PC-3 (cell line): ENCODE measurements at regions not wholly inside any gene's neighbourhood (a gene's known extent, or its start where the extent isn't known, plus 50 kb on each side); places are given as distances from the start of the nearest gene placed in this dataset.

Source experiments
- ATAC-seq: fragments of 200-7000 bp; cut with Tn5 transposase; 2 replicates; pipeline ENCODE4 v1.9.1; 2020; ENCODE audit warnings: mild to moderate bottlenecking, moderate library complexity
- BruUV-seq: library from RNA; stranded (reverse); fragments of 400-500 nt; replicated peaks from 2 replicates; lab custom pipeline; 2021; lab: Mats Ljungman, UMichigan
- CTCF ChIA-PET: fragments of 300-600 bp; sonication (Branson Sonifier 250); formaldehyde crosslinking; loops from one replicate; lab custom pipeline; 2022; ENCODE audit warnings: antibody characterized with exemption; lab: Charles Lee
- POLR2A ChIA-PET: fragments of 300-600 bp; sonication (Branson Sonifier 250); formaldehyde crosslinking; loops from one replicate; lab custom pipeline; 2022; ENCODE audit warnings: antibody characterized with exemption; ENCODE audit not compliant: unreplicated experiment; lab: Charles Lee
- DNase-seq: peaks from one replicate; pipeline ENCODE4 v3.0.0-alpha.2; 2015
- H2AFZ ChIP-seq: fragments of 300-600 bp; sonication (generic); 2 replicates; pipeline ENCODE4 v1.6.0; 2016; ENCODE audit warnings: antibody characterized with exemption, low read length
- H3F3A ChIP-seq: fragments of 300-600 bp; sonication (generic); one replicate; pipeline ENCODE4 v1.6.0; 2017; ENCODE audit warnings: antibody characterized with exemption, low read length, control low read depth, mild to moderate bottlenecking; ENCODE audit not compliant: unreplicated experiment
- H3K27ac ChIP-seq: fragments of 300-600 bp; sonication (generic); 2 replicates; pipeline ENCODE4 v1.5.1; 2016; ENCODE audit warnings: mild to moderate bottlenecking, low read length
- H3K27me3 ChIP-seq: fragments of 300-600 bp; sonication (generic); 2 replicates; pipeline ENCODE4 v1.6.1; 2016; ENCODE audit warnings: low read length, mixed read lengths
- H3K36me3 ChIP-seq: fragments of 300-600 bp; sonication (generic); 2 replicates; pipeline ENCODE4 v1.6.1; 2016; ENCODE audit warnings: low read depth, mixed run types, low read length, mixed read lengths
- H3K4me1 ChIP-seq: fragments of 300-600 bp; sonication (generic); 2 replicates; pipeline ENCODE4 v1.5.1; 2016; ENCODE audit warnings: low read length; ENCODE audit not compliant: insufficient read depth
- H3K4me2 ChIP-seq: fragments of 300-600 bp; sonication (generic); 2 replicates; pipeline ENCODE4 v1.6.0; 2016; ENCODE audit warnings: low read length
- H3K4me3 ChIP-seq: fragments of 300-600 bp; sonication (generic); 2 replicates; pipeline ENCODE4 v1.5.1; 2016; ENCODE audit warnings: mild to moderate bottlenecking, low read length, mixed read lengths
- H3K79me2 ChIP-seq: fragments of 300-600 bp; sonication (generic); 2 replicates; pipeline ENCODE4 v1.6.1; 2017; ENCODE audit warnings: low read length, mixed read lengths
- H3K9ac ChIP-seq: fragments of 300-600 bp; sonication (generic); 2 replicates; pipeline ENCODE4 v1.6.0; 2016; ENCODE audit warnings: mild to moderate bottlenecking, low read length
- H3K9me2 ChIP-seq: fragments of 300-600 bp; sonication (generic); replicated peaks from 2 replicates; pipeline ENCODE4 v1.6.1; 2016; ENCODE audit warnings: mixed run types, low read length, mixed read lengths
- H3K9me3 ChIP-seq: fragments of 300-600 bp; sonication (generic); 2 replicates; pipeline ENCODE4 v1.6.1; 2016; ENCODE audit warnings: low read length, mixed read lengths
- H4K20me1 ChIP-seq: fragments of 300-600 bp; sonication (generic); 2 replicates; pipeline ENCODE4 v1.6.1; 2016; ENCODE audit warnings: low read length, mixed read lengths
- EZH2 ChIP-seq: fragments of 300-600 bp; sonication (generic); IDR thresholded peaks from one replicate; pipeline ENCODE4 v1.6.1; 2017; ENCODE audit warnings: antibody characterized with exemption, mild to moderate bottlenecking, low read length; ENCODE audit not compliant: unreplicated experiment
- EZH2phosphoT487 ChIP-seq: fragments of 300-600 bp; sonication (generic); IDR thresholded peaks from 2 replicates; pipeline ENCODE4 v1.6.1; 2018; ENCODE audit warnings: mild to moderate bottlenecking, antibody characterized with exemption, low read length, borderline replicate concordance
- intact Hi-C: fragments of 100-400 bp; cut with micrococcal nuclease; formaldehyde crosslinking; loops from 2 replicates; pipeline ENCODE4 v1.9.0; 2023
- TF ChIP-seq, protein P1 (sequence below): fragments of 300-600 bp; sonication (generic); conservative IDR thresholded peaks from 2 replicates; pipeline ENCODE4 v1.5.1; 2017; ENCODE audit warnings: antibody characterized with exemption, low read depth, mild to moderate bottlenecking, low read length

DNA sequence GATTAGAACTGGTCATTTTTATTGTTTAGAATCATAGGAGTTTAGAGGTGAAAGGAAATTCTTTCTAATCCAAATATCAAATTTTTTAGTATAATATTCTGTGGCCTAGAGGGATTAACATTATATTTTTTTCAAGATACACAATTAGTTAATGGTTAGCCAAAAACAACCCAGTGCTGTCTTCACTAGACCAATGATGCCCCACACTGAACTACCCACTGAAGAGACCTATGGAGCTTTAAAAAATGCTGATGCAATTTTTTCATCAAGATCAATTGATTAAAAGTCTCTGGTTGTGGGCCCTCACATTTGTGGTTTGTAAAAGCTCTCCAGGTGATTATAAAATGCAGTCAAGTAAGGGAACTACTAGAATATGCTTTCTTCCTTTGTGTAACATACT lies 274.1 kb upstream of the C9orf72 start:
- ATAC-seq = no peak
- no peaks in the 10 kb centered on the region for H3F3A ChIP-seq

GRCh38 chr9:27847818-27848217 lies 274.5 kb upstream of the C9orf72 start:
- ChIA-PET POLR2A (no interaction called here), CTCF (no interaction called here)
- no TSS peak for BruUV-seq
- H3K9me2 ChIP-seq = no peaks in the 10 kb centered on the region
- no peak overlapping the region for H3K4me3 ChIP-seq
- no peaks in the 10 kb centered on the region for H3F3A ChIP-seq
- peaks cover 87% of the 10 kb centered on the region for H3K27me3 ChIP-seq
- H3K4me2 ChIP-seq = no peak overlapping the region
- no peak for ATAC-seq
- no peaks in the 10 kb centered on the region for H3K4me1 ChIP-seq
- no peak overlapping the region for H3K9ac ChIP-seq
- TF ChIP-seq EZH2 (no peak), EZH2phosphoT487 (no peak)
- TF ChIP-seq, protein P1, sequence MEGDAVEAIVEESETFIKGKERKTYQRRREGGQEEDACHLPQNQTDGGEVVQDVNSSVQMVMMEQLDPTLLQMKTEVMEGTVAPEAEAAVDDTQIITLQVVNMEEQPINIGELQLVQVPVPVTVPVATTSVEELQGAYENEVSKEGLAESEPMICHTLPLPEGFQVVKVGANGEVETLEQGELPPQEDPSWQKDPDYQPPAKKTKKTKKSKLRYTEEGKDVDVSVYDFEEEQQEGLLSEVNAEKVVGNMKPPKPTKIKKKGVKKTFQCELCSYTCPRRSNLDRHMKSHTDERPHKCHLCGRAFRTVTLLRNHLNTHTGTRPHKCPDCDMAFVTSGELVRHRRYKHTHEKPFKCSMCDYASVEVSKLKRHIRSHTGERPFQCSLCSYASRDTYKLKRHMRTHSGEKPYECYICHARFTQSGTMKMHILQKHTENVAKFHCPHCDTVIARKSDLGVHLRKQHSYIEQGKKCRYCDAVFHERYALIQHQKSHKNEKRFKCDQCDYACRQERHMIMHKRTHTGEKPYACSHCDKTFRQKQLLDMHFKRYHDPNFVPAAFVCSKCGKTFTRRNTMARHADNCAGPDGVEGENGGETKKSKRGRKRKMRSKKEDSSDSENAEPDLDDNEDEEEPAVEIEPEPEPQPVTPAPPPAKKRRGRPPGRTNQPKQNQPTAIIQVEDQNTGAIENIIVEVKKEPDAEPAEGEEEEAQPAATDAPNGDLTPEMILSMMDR = no peak
- DNase-seq = no peak
- H3K79me2 ChIP-seq = no peaks in the 10 kb centered on the region
- no peaks in the 10 kb centered on the region for H3K36me3 ChIP-seq
- H3K9me3 ChIP-seq = no peaks in the 10 kb centered on the region
- no peaks in the 10 kb centered on the region for H4K20me1 ChIP-seq
- no peak overlapping the region for H3K27ac ChIP-seq
- intact Hi-C loops = no loop called here
- H2AFZ ChIP-seq = no peak overlapping the region

More for the DNA sequence above, 274.1 kb upstream of the C9orf72 start:
- ChIA-PET POLR2A (no interaction called here), CTCF (no interaction called here)
- H4K20me1 ChIP-seq = no peaks in the 10 kb centered on the region
- peaks cover 87% of the 10 kb centered on the region for H3K27me3 ChIP-seq
- H3K36me3 ChIP-seq = no peaks in the 10 kb centered on the region
- no peak overlapping the region for H3K4me2 ChIP-seq
- H3K4me3 ChIP-seq = no peak overlapping the region
- no peak for DNase-seq
- H3K79me2 ChIP-seq = no peaks in the 10 kb centered on the region
- no TSS peak for BruUV-seq
- H3K9ac ChIP-seq = no peak overlapping the region
- no peaks in the 10 kb centered on the region for H3K9me3 ChIP-seq
- no peak overlapping the region for H2AFZ ChIP-seq
- TF ChIP-seq EZH2 (no peak), EZH2phosphoT487 (no peak)
- TF ChIP-seq, protein P1 = no peak
- no peaks in the 10 kb centered on the region for H3K4me1 ChIP-seq
- intact Hi-C loops = no loop called here
- H3K9me2 ChIP-seq = no peaks in the 10 kb centered on the region
- no peak overlapping the region for H3K27ac ChIP-seq

- H3F3A ChIP-seq = no peaks in the 10 kb centered on the region
- no peaks in the 10 kb centered on the region for H3K79me2 ChIP-seq
- no TSS peak for BruUV-seq
- H2AFZ ChIP-seq = no peak overlapping the region
- H3K4me2 ChIP-seq = no peak overlapping the region
- H3K27me3 ChIP-seq = peaks cover 82% of the 10 kb centered on the region
- TF ChIP-seq EZH2 (no peak), EZH2phosphoT487 (no peak)
- TF ChIP-seq, protein P1 = no peak
- POLR2A ChIA-PET = no interaction called here
- no peaks in the 10 kb centered on the region for H4K20me1 ChIP-seq
- no peaks in the 10 kb centered on the region for H3K36me3 ChIP-seq
- no peaks in the 10 kb centered on the region for H3K9me3 ChIP-seq
- H3K9ac ChIP-seq = no peak overlapping the region
- DNase-seq (no peak), ATAC-seq (no peak)
- H3K27ac ChIP-seq = no peak overlapping the region
- H3K4me1 ChIP-seq = no peaks in the 10 kb centered on the region
- no peak overlapping the region for H3K4me3 ChIP-seq
- H3K9me2 ChIP-seq = no peaks in the 10 kb centered on the region
- intact Hi-C loops = no loop called here
- CTCF ChIA-PET = no interaction called here
These were observed 275.0 kb upstream of the C9orf72 start for GRCh38 chr9:27848315-27848714.
